ENCODE measurements at regions not wholly inside any gene's neighbourhood (a gene's known extent, or its start where the extent isn't known, plus 50 kb on each side); places are given as distances from the start of the nearest gene placed in this dataset.
A peak's percentile ranks its signal among the peaks of the same experiment; 100 is the strongest.

- TF ChIP-seq TRAFD1 (CRISPR knock-in tag; IDR thresholded peaks at IDR 0.05; ENCODE audit: borderline replicate concordance) (no peak), HCFC1 (IDR thresholded peaks at IDR 0.05; ENCODE audit: low read depth, low read length) (no peak), ZBTB40 (IDR thresholded peaks at IDR 0.05) (no peak), ZBTB40 (CRISPR knock-in tag; IDR thresholded peaks at IDR 0.05) (no peak; the same call in 1 of the 2 replicates), ZNF143 (CRISPR knock-in tag; IDR thresholded peaks at IDR 0.05) (no peak), PREB (CRISPR knock-in tag; IDR thresholded peaks at IDR 0.05) (no peak), MEIS1 (CRISPR knock-in tag; IDR thresholded peaks at IDR 0.05; ENCODE audit: borderline replicate concordance) (no peak), SMC3 (IDR thresholded peaks at IDR 0.05; ENCODE audit: low read length) (peak; percentile 29; the same call in 1 of the 2 replicates), ZNF776 (CRISPR knock-in tag; IDR thresholded peaks at IDR 0.05) (no peak), NFKBIZ (CRISPR knock-in tag; IDR thresholded peaks at IDR 0.05) (peak; percentile 55; the same call in 1 of the 2 replicates), MTA3 (CRISPR knock-in tag; IDR thresholded peaks at IDR 0.05) (no peak), TMF1 (CRISPR knock-in tag; IDR thresholded peaks at IDR 0.05; ENCODE audit: low read depth) (no peak), HOXA3 (CRISPR knock-in tag; IDR thresholded peaks at IDR 0.05) (peak; percentile 78), CBX5 (CRISPR knock-in tag; IDR thresholded peaks at IDR 0.05; ENCODE audit: borderline replicate concordance) (no peak), DBP (CRISPR knock-in tag; IDR thresholded peaks at IDR 0.05; ENCODE audit: not compliant biosample characterization) (no peak), ZNF740 (CRISPR knock-in tag; IDR thresholded peaks at IDR 0.05) (no peak), ZNF230 (CRISPR knock-in tag; IDR thresholded peaks at IDR 0.05) (0 out of 2 replicates have a peak, but pooled peaks have one; percentile 37)
These were observed 106.1 kb upstream of the TMEM170B start (continued) for GRCh38 chr6:11431455-11431937.

All from HepG2 (cell line).